Liver (tissue), 8 donors: ENCODE measurements at regions not wholly inside any gene's neighbourhood (a gene's known extent, or its start where the extent isn't known, plus 50 kb on each side); places are given as distances from the start of the nearest gene placed in this dataset.

Source experiments
- DNase-seq: peaks from one replicate; pipeline ENCODE4 v3.0.0-alpha.2; 2017; ENCODE audit warnings: low spot score
- H3K27ac ChIP-seq, 2 donors: one replicate each; pipeline ENCODE4 v1.7.0; 2013; ENCODE audit warnings: inconsistent platforms in 2 of 2, low read length in 2 of 2, control low read depth in 1 of 2, low read depth in 1 of 2, mild to moderate bottlenecking in 1 of 2
- H3K27me3 ChIP-seq, 4 donors: one replicate each; pipeline versions ENCODE4 v1.6.1 to v1.7.0; 2013; ENCODE audit warnings: low read length in 3 of 4, inconsistent platforms in 1 of 4, mild to moderate bottlenecking in 1 of 4, moderate library complexity in 1 of 4; ENCODE audit not compliant: control insufficient read depth in 4 of 4, insufficient read depth in 4 of 4
- H3K36me3 ChIP-seq, 4 donors: one replicate each; pipeline versions ENCODE4 v1.6.1 to v1.7.0; 2013; ENCODE audit warnings: low read length in 3 of 4, mild to moderate bottlenecking in 3 of 4, low read depth in 1 of 4, moderate library complexity in 1 of 4; ENCODE audit not compliant: control insufficient read depth in 4 of 4, insufficient read depth in 3 of 4
- H3K4me1 ChIP-seq, 4 donors: one replicate each; pipeline versions ENCODE4 v1.6.1 to v1.7.0; 2013; ENCODE audit warnings: low read length in 3 of 4, mild to moderate bottlenecking in 3 of 4, moderate library complexity in 1 of 4; ENCODE audit not compliant: control insufficient read depth in 4 of 4, insufficient read depth in 4 of 4
- H3K4me3 ChIP-seq, 3 donors: one replicate each; pipeline versions ENCODE4 v1.6.1 to v1.7.0; 2013; ENCODE audit warnings: low read length in 3 of 3, control low read depth in 1 of 3, low read depth in 1 of 3, mild to moderate bottlenecking in 1 of 3
- H3K9ac ChIP-seq, 2 donors: one replicate each; pipeline ENCODE4 v1.7.0; 2013; ENCODE audit warnings: low read length in 2 of 2, mild to moderate bottlenecking in 2 of 2, moderate library complexity in 2 of 2, control low read depth in 1 of 2, low read depth in 1 of 2
- H3K9me3 ChIP-seq, 4 donors: one replicate each; pipeline versions ENCODE4 v1.6.1 to v1.7.0; 2013; ENCODE audit warnings: low read length in 3 of 4; ENCODE audit not compliant: control insufficient read depth in 4 of 4
- EGR1 ChIP-seq, 2 donors: IDR thresholded peaks; 2 replicates each; pipeline ENCODE4 v1.6.1; 2016 to 2018; ENCODE audit warnings: antibody characterized with exemption in 2 of 2, low read depth in 2 of 2
- FOXA1 ChIP-seq: IDR thresholded peaks from 2 replicates; pipeline ENCODE4 v1.6.1; 2016; ENCODE audit warnings: antibody characterized with exemption
- FOXA2 ChIP-seq: IDR thresholded peaks from 2 replicates; pipeline ENCODE4 v1.6.1; 2016; ENCODE audit warnings: antibody characterized with exemption
- GABPA ChIP-seq, 2 donors: IDR thresholded peaks in 1 of 2; conservative IDR thresholded peaks in 1 of 2; 2 replicates each; pipeline ENCODE4 v1.6.1; 2016; ENCODE audit warnings: antibody characterized with exemption in 2 of 2, mild to moderate bottlenecking in 1 of 2, moderate library complexity in 1 of 2
- HNF4A ChIP-seq, 2 donors: conservative IDR thresholded peaks; 2 replicates each; pipeline ENCODE4 v1.6.1; 2016; ENCODE audit warnings: antibody characterized with exemption in 2 of 2, mild to moderate bottlenecking in 2 of 2
- HNF4G ChIP-seq: IDR thresholded peaks from 2 replicates; pipeline ENCODE4 v1.6.1; 2016; ENCODE audit warnings: antibody characterized with exemption
- JUND ChIP-seq, 2 donors: IDR thresholded peaks; 2 replicates each; pipeline ENCODE4 v1.6.1; 2016; ENCODE audit warnings: antibody characterized with exemption in 2 of 2
- NR2F2 ChIP-seq: IDR thresholded peaks from 2 replicates; pipeline ENCODE4 v1.6.1; 2016; ENCODE audit warnings: antibody characterized with exemption
- RAD21 ChIP-seq, 2 donors: IDR thresholded peaks; 2 replicates each; pipeline ENCODE4 v1.6.1; 2016; ENCODE audit warnings: antibody characterized with exemption in 2 of 2, mild to moderate bottlenecking in 2 of 2
- RXRA ChIP-seq, 2 donors: IDR thresholded peaks; 2 replicates each; pipeline ENCODE4 v1.6.1; 2017 to 2018; ENCODE audit warnings: antibody characterized with exemption in 2 of 2, mild to moderate bottlenecking in 1 of 2
- SP1 ChIP-seq: IDR thresholded peaks from 2 replicates; pipeline ENCODE4 v1.6.1; 2018; ENCODE audit warnings: antibody characterized with exemption, mild to moderate bottlenecking
- TAF1 ChIP-seq: conservative IDR thresholded peaks from 2 replicates; pipeline ENCODE4 v1.6.1; 2016; ENCODE audit warnings: antibody characterized with exemption, mild to moderate bottlenecking
- YY1 ChIP-seq: IDR thresholded peaks from 2 replicates; pipeline ENCODE4 v1.6.1; 2016; ENCODE audit warnings: antibody characterized with exemption, mild to moderate bottlenecking
- WGBS: extraction: QIAGEN DNeasy Blood & Tissue Kit; methylation state at CpG from one replicate; pipeline ENCODE4 v1.1.7; 2013; 5-methylcytosine and 5-hydroxymethylcytosine counted together
- TF ChIP-seq, protein P1 (sequence below): fragments of 150-350 bp; IDR thresholded peaks from 2 replicates; pipeline ENCODE4 v1.5.1; 2017; ENCODE audit warnings: improper control_type of control experiment, low read depth, low read length; ENCODE audit not compliant: missing input control
- TF ChIP-seq, protein P2 (sequence below): IDR thresholded peaks from 2 replicates; pipeline ENCODE4 v1.6.1; 2016; ENCODE audit warnings: antibody characterized with exemption
- TF ChIP-seq, protein P3 (sequence below): IDR thresholded peaks from 2 replicates; pipeline ENCODE4 v1.6.1; 2016; ENCODE audit warnings: antibody characterized with exemption
- donor health status: healthy.
- donor health status: healthy.
- donor health status: healthy.
- donor health status: healthy.
- donor health status: healthy.

DNA sequence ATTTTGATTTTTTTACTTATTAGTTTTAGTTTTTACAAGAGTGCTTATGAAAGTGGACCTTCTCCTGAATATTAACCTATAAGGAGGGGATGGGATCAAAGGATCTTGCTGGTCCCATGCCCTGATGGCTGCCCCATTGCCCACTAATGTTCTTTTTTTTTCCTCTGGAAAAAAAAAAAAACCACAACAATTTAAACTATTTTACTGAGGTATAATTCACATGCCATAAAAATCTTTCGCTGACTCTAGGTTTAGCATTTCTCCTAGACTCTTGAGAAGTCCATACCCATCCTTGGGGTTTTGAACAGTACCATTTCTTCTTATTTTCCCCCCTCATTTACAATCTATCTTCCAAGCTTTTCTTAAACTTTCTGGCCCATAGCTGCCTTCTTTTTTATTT, 481.8 kb downstream of the TFEC start:
- H3K4me3 ChIP-seq: no peak overlapping the region
- H3K9ac ChIP-seq: no peak overlapping the region
- no peak for DNase-seq
- no peaks in the 10 kb centered on the region for H3K36me3 ChIP-seq
- no peaks in the 10 kb centered on the region for H3K9me3 ChIP-seq
- TF ChIP-seq YY1 (no peak), TAF1 (no peak), RAD21 (IDR thresholded peaks at IDR 0.05) (no peak)
- TF ChIP-seq, protein P1, sequence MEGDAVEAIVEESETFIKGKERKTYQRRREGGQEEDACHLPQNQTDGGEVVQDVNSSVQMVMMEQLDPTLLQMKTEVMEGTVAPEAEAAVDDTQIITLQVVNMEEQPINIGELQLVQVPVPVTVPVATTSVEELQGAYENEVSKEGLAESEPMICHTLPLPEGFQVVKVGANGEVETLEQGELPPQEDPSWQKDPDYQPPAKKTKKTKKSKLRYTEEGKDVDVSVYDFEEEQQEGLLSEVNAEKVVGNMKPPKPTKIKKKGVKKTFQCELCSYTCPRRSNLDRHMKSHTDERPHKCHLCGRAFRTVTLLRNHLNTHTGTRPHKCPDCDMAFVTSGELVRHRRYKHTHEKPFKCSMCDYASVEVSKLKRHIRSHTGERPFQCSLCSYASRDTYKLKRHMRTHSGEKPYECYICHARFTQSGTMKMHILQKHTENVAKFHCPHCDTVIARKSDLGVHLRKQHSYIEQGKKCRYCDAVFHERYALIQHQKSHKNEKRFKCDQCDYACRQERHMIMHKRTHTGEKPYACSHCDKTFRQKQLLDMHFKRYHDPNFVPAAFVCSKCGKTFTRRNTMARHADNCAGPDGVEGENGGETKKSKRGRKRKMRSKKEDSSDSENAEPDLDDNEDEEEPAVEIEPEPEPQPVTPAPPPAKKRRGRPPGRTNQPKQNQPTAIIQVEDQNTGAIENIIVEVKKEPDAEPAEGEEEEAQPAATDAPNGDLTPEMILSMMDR: no peak
- H3K4me1 ChIP-seq: no peaks in the 10 kb centered on the region
- 88% methylated on average over 1 of the region's 1 CpG for WGBS
- peaks cover 0 to 3% (median 0%) of the 10 kb centered on the region in 4 donors for H3K27me3 ChIP-seq
- no peak overlapping the region for H3K27ac ChIP-seq

DNA sequence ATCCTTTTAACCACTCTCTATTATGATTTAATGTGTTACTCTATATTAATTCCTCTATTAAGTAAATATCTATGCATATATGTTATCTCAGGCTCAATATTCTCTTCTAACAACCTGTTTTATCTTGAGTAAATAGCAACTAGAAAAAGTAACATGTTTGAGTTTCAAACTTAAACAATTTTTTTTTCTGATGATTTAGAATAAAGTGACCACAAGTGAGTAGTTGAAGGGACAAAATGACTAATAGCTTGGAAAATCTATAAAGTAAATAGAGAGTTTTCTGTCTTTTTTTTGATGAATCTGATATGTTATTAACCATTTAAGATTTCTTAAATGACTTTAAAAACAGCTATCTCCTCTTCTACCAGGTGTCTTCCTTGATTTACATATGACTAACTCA, 483.8 kb downstream of the TFEC start:
- H3K36me3 ChIP-seq: no peaks in the 10 kb centered on the region

DNA sequence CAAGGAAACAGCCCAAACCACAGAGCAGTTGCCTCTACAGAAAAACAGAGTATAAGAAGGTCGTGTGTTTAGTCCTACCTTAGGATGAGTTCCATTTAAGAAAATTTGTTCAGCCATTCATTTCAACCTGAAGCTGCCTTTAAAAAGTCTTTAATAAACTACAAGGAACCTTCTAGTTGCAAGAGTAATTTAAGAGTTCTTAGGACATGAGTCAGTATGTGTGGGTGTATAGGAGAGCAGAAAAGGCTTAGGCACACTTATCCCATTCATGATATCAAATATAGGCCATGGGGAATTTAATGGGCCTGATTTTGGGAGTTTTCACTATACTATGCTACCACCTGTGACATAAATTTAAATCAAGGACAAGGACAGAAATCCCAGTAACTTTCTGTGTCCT, 496.8 kb downstream of the TFEC start:
- WGBS: 57% methylated on average over 1 of the region's 1 CpG
- H3K4me1 ChIP-seq: no peaks in the 10 kb centered on the region
- no peaks in the 10 kb centered on the region for H3K9me3 ChIP-seq
- H3K27ac ChIP-seq: no peak overlapping the region
- no peak overlapping the region for H3K4me3 ChIP-seq
- no peaks in the 10 kb centered on the region for H3K36me3 ChIP-seq
- no peak for DNase-seq
- H3K9ac ChIP-seq: no peak overlapping the region
- no peaks in the 10 kb centered on the region for H3K27me3 ChIP-seq
- TF ChIP-seq HNF4G (no peak), YY1 (no peak), EGR1 (IDR thresholded peaks at IDR 0.05; ENCODE audit: low read depth in 2 of 2) (no peak), RXRA (IDR thresholded peaks at IDR 0.05) (no peak), GABPA (IDR thresholded peaks at IDR 0.05 in 1 of 2, conservative IDR thresholded peaks at IDR 0.05 in 1 of 2) (no peak), FOXA2 (no peak), SP1 (no peak), NR2F2 (no peak), RAD21 (IDR thresholded peaks at IDR 0.05) (no peak), HNF4A (conservative IDR thresholded peaks at IDR 0.05) (no peak), JUND (IDR thresholded peaks at IDR 0.05) (no peak), FOXA1 (no peak), TAF1 (no peak)
- TF ChIP-seq, protein P1: no peak
- TF ChIP-seq, protein P2, sequence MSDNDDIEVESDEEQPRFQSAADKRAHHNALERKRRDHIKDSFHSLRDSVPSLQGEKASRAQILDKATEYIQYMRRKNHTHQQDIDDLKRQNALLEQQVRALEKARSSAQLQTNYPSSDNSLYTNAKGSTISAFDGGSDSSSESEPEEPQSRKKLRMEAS: no peak

More for the DNA sequence above, 483.8 kb downstream of the TFEC start:
- no peak for TF ChIP-seq RAD21 (IDR thresholded peaks at IDR 0.05)
- no peak for TF ChIP-seq FOXA2
- TF ChIP-seq, protein P1: no peak
- no peak for TF ChIP-seq EGR1 (IDR thresholded peaks at IDR 0.05; ENCODE audit: low read depth in 2 of 2)
- TF ChIP-seq, protein P3, sequence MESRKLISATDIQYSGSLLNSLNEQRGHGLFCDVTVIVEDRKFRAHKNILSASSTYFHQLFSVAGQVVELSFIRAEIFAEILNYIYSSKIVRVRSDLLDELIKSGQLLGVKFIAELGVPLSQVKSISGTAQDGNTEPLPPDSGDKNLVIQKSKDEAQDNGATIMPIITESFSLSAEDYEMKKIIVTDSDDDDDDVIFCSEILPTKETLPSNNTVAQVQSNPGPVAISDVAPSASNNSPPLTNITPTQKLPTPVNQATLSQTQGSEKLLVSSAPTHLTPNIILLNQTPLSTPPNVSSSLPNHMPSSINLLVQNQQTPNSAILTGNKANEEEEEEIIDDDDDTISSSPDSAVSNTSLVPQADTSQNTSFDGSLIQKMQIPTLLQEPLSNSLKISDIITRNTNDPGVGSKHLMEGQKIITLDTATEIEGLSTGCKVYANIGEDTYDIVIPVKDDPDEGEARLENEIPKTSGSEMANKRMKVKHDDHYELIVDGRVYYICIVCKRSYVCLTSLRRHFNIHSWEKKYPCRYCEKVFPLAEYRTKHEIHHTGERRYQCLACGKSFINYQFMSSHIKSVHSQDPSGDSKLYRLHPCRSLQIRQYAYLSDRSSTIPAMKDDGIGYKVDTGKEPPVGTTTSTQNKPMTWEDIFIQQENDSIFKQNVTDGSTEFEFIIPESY: no peak
- TF ChIP-seq JUND (IDR thresholded peaks at IDR 0.05): no peak
- Histone ChIP-seq H3K4me3 (no peak overlapping the region), H3K4me1 (no peaks in the 10 kb centered on the region), H3K27ac (no peak overlapping the region), H3K9me3 (no peaks in the 10 kb centered on the region), H3K27me3 (peaks cover 0 to 3% (median 0%) of the 10 kb centered on the region in 4 donors), H3K9ac (no peak overlapping the region)
- DNase-seq: no peak
